PC-3 (cell line): ENCODE measurements at regions not wholly inside any gene's neighbourhood (a gene's known extent, or its start where the extent isn't known, plus 50 kb on each side); places are given as distances from the start of the nearest gene placed in this dataset.

Experiments
- CTCF ChIP-seq: fragments of 300-600 bp; sonication (generic); conservative IDR thresholded peaks from 2 replicates; pipeline ENCODE4 v1.5.1; 2017; ENCODE audit warnings: antibody characterized with exemption, low read depth, mild to moderate bottlenecking, low read length
- EZH2phosphoT487 ChIP-seq: fragments of 300-600 bp; sonication (generic); IDR thresholded peaks from 2 replicates; pipeline ENCODE4 v1.6.1; 2018; ENCODE audit warnings: mild to moderate bottlenecking, antibody characterized with exemption, low read length, borderline replicate concordance

- TF ChIP-seq CTCF = no peak
- TF ChIP-seq EZH2phosphoT487 = no peak
These were observed 827.7 kb downstream of the SORCS3 start for GRCh38 chr10:105468759-105469158.
